ENCODE measurements at regions not wholly inside any gene's neighbourhood (a gene's known extent, or its start where the extent isn't known, plus 50 kb on each side); places are given as distances from the start of the nearest gene placed in this dataset.

GRCh38 chr3:117622171-117622841, 912.7 kb downstream of the TUSC7 start:
- no peak overlapping the region for H3K27ac ChIP-seq
- H2AFZ ChIP-seq (ENCODE audit: low read depth): no peak overlapping the region
- H3K4me2 ChIP-seq: no peak overlapping the region

GRCh38 chr3:117624424-117624823, 914.8 kb downstream of the TUSC7 start:
- H3K27me3 ChIP-seq (ENCODE audit: insufficient read depth, low read depth): no peaks in the 10 kb centered on the region
- no peak overlapping the region for H3K4me2 ChIP-seq
- no peaks in the 10 kb centered on the region for H3K79me2 ChIP-seq (ENCODE audit: insufficient read depth, low read depth)
- no peaks in the 10 kb centered on the region for H3K36me3 ChIP-seq (ENCODE audit: insufficient read depth)
- peaks cover 39% of the 10 kb centered on the region for H3K4me1 ChIP-seq (ENCODE audit: low read depth, poor library complexity, severe bottlenecking)
- no peak overlapping the region for H3K4me3 ChIP-seq (IDR thresholded peaks at IDR 0.05; ENCODE audit: insufficient read depth, low read depth, low read length)
- no peaks in the 10 kb centered on the region for H4K20me1 ChIP-seq (ENCODE audit: insufficient read depth)
- no peak overlapping the region for H2AFZ ChIP-seq (ENCODE audit: low read depth)
- H3K27ac ChIP-seq: no peak overlapping the region
- no peak overlapping the region for H3K9ac ChIP-seq
- TF ChIP-seq CTCF (conservative IDR thresholded peaks at IDR 0.05; ENCODE audit: low read depth, low read length): no peak

More at GRCh38 chr3:117622171-117622841, 912.7 kb downstream of the TUSC7 start:
- no peak overlapping the region for H3K9ac ChIP-seq
- H3K79me2 ChIP-seq (ENCODE audit: insufficient read depth, low read depth): no peaks in the 10 kb centered on the region
- no peak for TF ChIP-seq CTCF (conservative IDR thresholded peaks at IDR 0.05; ENCODE audit: low read depth, low read length)
- H3K27me3 ChIP-seq (ENCODE audit: insufficient read depth, low read depth): no peaks in the 10 kb centered on the region
- no peaks in the 10 kb centered on the region for H4K20me1 ChIP-seq (ENCODE audit: insufficient read depth)
- H3K36me3 ChIP-seq (ENCODE audit: insufficient read depth): no peaks in the 10 kb centered on the region
- H3K4me1 ChIP-seq (ENCODE audit: low read depth, poor library complexity, severe bottlenecking): peaks cover 24% of the 10 kb centered on the region
- H3K4me3 ChIP-seq (IDR thresholded peaks at IDR 0.05; ENCODE audit: insufficient read depth, low read depth, low read length): no peak overlapping the region

GRCh38 chr3:117625174-117625573, 915.6 kb downstream of the TUSC7 start:
- Histone ChIP-seq H3K4me1 (ENCODE audit: low read depth, poor library complexity, severe bottlenecking) (peaks cover 44% of the 10 kb centered on the region), H4K20me1 (ENCODE audit: insufficient read depth) (no peaks in the 10 kb centered on the region), H3K79me2 (ENCODE audit: insufficient read depth, low read depth) (no peaks in the 10 kb centered on the region), H3K27me3 (ENCODE audit: insufficient read depth, low read depth) (no peaks in the 10 kb centered on the region), H3K9ac (no peak overlapping the region), H3K4me2 (no peak overlapping the region), H3K36me3 (ENCODE audit: insufficient read depth) (no peaks in the 10 kb centered on the region), H2AFZ (ENCODE audit: low read depth) (no peak overlapping the region), H3K27ac (no peak overlapping the region), H3K4me3 (IDR thresholded peaks at IDR 0.05; ENCODE audit: insufficient read depth, low read depth, low read length) (no peak overlapping the region)
- TF ChIP-seq CTCF (conservative IDR thresholded peaks at IDR 0.05; ENCODE audit: low read depth, low read length): no peak

- H3K27ac ChIP-seq: no peak overlapping the region
- peaks cover 52% of the 10 kb centered on the region for H3K4me1 ChIP-seq (ENCODE audit: low read depth, poor library complexity, severe bottlenecking)
- no peak for TF ChIP-seq CTCF (conservative IDR thresholded peaks at IDR 0.05; ENCODE audit: low read depth, low read length)
- no peaks in the 10 kb centered on the region for H3K27me3 ChIP-seq (ENCODE audit: insufficient read depth, low read depth)
- H3K4me2 ChIP-seq: no peak overlapping the region
- H3K4me3 ChIP-seq (IDR thresholded peaks at IDR 0.05; ENCODE audit: insufficient read depth, low read depth, low read length): no peak overlapping the region
- H3K9ac ChIP-seq: no peak overlapping the region
- H2AFZ ChIP-seq (ENCODE audit: low read depth): no peak overlapping the region
- no peaks in the 10 kb centered on the region for H3K79me2 ChIP-seq (ENCODE audit: insufficient read depth, low read depth)
- H4K20me1 ChIP-seq (ENCODE audit: insufficient read depth): no peaks in the 10 kb centered on the region
- no peaks in the 10 kb centered on the region for H3K36me3 ChIP-seq (ENCODE audit: insufficient read depth)
Observed at GRCh38 chr3:117626577-117626976, 917.0 kb downstream of the TUSC7 start.

Data from KMS-11 (cell line).